IMR-90 (cell line): ENCODE measurements at regions not wholly inside any gene's neighbourhood (a gene's known extent, or its start where the extent isn't known, plus 50 kb on each side); places are given as distances from the start of the nearest gene placed in this dataset.

ENCODE experiments used
- BHLHE40 ChIP-seq: fragments of 150-350 bp; IDR thresholded peaks from 2 replicates; pipeline ENCODE4 v1.6.1; 2016; ENCODE audit warnings: mild to moderate bottlenecking, low read depth, low read length
- CEBPB ChIP-seq: IDR thresholded peaks from 2 replicates; pipeline ENCODE4 v1.6.1; 2012; ENCODE audit warnings: low read depth, low read length, improper control_type of control experiment
- CTCF ChIP-seq: conservative IDR thresholded peaks from 2 replicates; pipeline ENCODE4 v1.5.1; 2012; ENCODE audit warnings: mild to moderate bottlenecking, low read depth, low read length, improper control_type of control experiment
- ELK1 ChIP-seq: fragments of 150-350 bp; IDR thresholded peaks from 2 replicates; pipeline ENCODE4 v1.6.1; 2016; ENCODE audit warnings: low read depth, mild to moderate bottlenecking, low read length, moderate library complexity, borderline replicate concordance
- FOS ChIP-seq: fragments of 150-350 bp; IDR thresholded peaks from 2 replicates; pipeline ENCODE4 v1.6.1; 2016; ENCODE audit warnings: low read depth, low read length
- MAFK ChIP-seq: IDR thresholded peaks from 2 replicates; pipeline ENCODE4 v1.6.1; 2012; ENCODE audit warnings: low read depth, low read length, improper control_type of control experiment
- MAZ ChIP-seq: IDR thresholded peaks from 2 replicates; pipeline ENCODE4 v1.6.1; 2012; ENCODE audit warnings: low read depth, mild to moderate bottlenecking, low read length, improper control_type of control experiment, moderate library complexity, borderline replicate concordance
- MXI1 ChIP-seq: IDR thresholded peaks from 2 replicates; pipeline ENCODE4 v1.6.1; 2012; ENCODE audit warnings: low read depth, mild to moderate bottlenecking, low read length, moderate library complexity, borderline replicate concordance
- POLR2A ChIP-seq: IDR thresholded peaks from 2 replicates; pipeline ENCODE4 v1.6.1; 2012; ENCODE audit warnings: mild to moderate bottlenecking, low read depth, low read length
- RCOR1 ChIP-seq: IDR thresholded peaks from 2 replicates; pipeline ENCODE4 v1.6.1; 2012; ENCODE audit warnings: mild to moderate bottlenecking, low read length, improper control_type of control experiment; ENCODE audit not compliant: insufficient replicate concordance
- RFX5 ChIP-seq: IDR thresholded peaks from 2 replicates; pipeline ENCODE4 v1.8.0; 2012; ENCODE audit warnings: low read depth, mild to moderate bottlenecking, low read length, moderate library complexity
- SMC3 ChIP-seq: fragments of 150-350 bp; IDR thresholded peaks from 2 replicates; pipeline ENCODE4 v1.6.1; 2016; ENCODE audit warnings: low read depth, mild to moderate bottlenecking, antibody characterized with exemption, low read length, moderate library complexity
- USF2 ChIP-seq: fragments of 150-350 bp; IDR thresholded peaks from 2 replicates; pipeline ENCODE4 v1.6.1; 2017; ENCODE audit warnings: mild to moderate bottlenecking, antibody characterized with exemption, low read length, low read depth

GRCh38 chr2:153802671-153803070, 69.1 kb upstream of the GALNT13 start:
- TF ChIP-seq USF2 (no peak), CTCF (no peak), BHLHE40 (no peak), ELK1 (no peak), FOS (no peak), SMC3 (no peak), POLR2A (no peak), CEBPB (no peak), RFX5 (no peak), MAFK (no peak), MXI1 (no peak), RCOR1 (no peak), MAZ (no peak)
